ENCODE measurements at regions not wholly inside any gene's neighbourhood (a gene's known extent, or its start where the extent isn't known, plus 50 kb on each side); places are given as distances from the start of the nearest gene placed in this dataset.
"Not testable (repeated sequence)": the region's sequence is repeated elsewhere in the genome, so short reads cannot be mapped to it uniquely, and the experiment has no call there.

DNA sequence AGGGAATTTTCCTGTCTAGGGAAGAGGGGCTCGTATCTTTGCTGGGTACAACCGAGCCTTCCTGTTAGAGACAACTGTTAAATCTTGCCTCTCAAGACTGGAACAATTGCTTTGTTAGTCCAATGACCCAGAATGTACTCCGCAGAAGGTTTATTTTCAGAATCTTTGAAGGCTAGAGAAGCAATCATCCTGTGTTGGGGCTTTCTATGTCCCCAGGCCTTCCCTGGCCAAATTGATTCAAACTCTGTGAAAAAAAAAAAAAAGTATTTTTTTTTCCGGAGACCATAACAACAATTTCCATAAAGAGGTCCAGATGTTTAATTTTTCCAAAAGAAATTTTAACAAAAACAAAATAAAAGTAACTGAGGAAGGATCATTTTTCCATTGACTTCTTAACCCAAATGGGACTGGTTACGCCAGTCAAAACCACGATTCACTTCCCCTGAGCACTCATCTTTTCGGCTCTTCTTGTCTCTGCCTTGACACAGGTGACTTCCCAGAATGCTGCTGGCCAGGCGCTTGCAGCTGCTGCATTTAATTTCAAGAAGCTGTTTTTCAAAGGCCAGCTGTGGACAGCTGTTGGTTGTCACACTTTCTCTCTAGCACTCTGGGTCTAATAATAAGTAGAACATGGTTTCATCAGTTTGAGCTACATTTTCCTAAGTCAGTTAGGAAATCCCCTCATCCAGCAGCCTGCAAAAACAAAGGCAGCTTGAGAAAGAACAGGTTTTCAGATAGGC lies 81.6 kb upstream of the MANSC4 start:
- Histone ChIP-seq H3K9ac (ENCODE audit: low read length) (no peak overlapping the region), H3K27me3 (replicated peaks; ENCODE audit: control insufficient read depth, insufficient read depth, low read length) (no peaks in the 10 kb centered on the region), H3K9me3 (ENCODE audit: control insufficient read depth, low read length) (no peaks in the 10 kb centered on the region), H3K4me3 (ENCODE audit: low read length) (no peak overlapping the region), H3K4me1 (ENCODE audit: control insufficient read depth, insufficient read depth, low read length) (peaks cover 25% of the 10 kb centered on the region), H3K36me3 (ENCODE audit: control insufficient read depth, insufficient read depth, low read length, severe bottlenecking) (no peaks in the 10 kb centered on the region)
- DNase-seq (ENCODE audit: low read depth), result peak; percentile 54

- no peak for DNase-seq (ENCODE audit: low read depth)
- H3K4me1 ChIP-seq (ENCODE audit: control insufficient read depth, insufficient read depth, low read length), result peaks cover 7% of the 10 kb centered on the region
These were observed 79.6 kb upstream of the MANSC4 start for GRCh38 chr12:27859648-27860047.

GRCh38 chr12:27857006-27857405 lies 77.0 kb upstream of the MANSC4 start:
- H3K4me1 ChIP-seq (ENCODE audit: control insufficient read depth, insufficient read depth, low read length); DNase-seq (ENCODE audit: low read depth); H3K4me3 ChIP-seq (ENCODE audit: low read length); H3K27me3 ChIP-seq (replicated peaks; ENCODE audit: control insufficient read depth, insufficient read depth, low read length); H3K9me3 ChIP-seq (ENCODE audit: control insufficient read depth, low read length); H3K36me3 ChIP-seq (ENCODE audit: control insufficient read depth, insufficient read depth, low read length, severe bottlenecking); H3K9ac ChIP-seq (ENCODE audit: low read length): not testable (repeated sequence)

More at GRCh38 chr12:27859648-27860047, 79.6 kb upstream of the MANSC4 start:
- no peaks in the 10 kb centered on the region for H3K36me3 ChIP-seq (ENCODE audit: control insufficient read depth, insufficient read depth, low read length, severe bottlenecking)
- no peaks in the 10 kb centered on the region for H3K27me3 ChIP-seq (replicated peaks; ENCODE audit: control insufficient read depth, insufficient read depth, low read length)
- no peak overlapping the region for H3K4me3 ChIP-seq (ENCODE audit: low read length)
- no peaks in the 10 kb centered on the region for H3K9me3 ChIP-seq (ENCODE audit: control insufficient read depth, low read length)
- H3K9ac ChIP-seq (ENCODE audit: low read length), result no peak overlapping the region

DNA sequence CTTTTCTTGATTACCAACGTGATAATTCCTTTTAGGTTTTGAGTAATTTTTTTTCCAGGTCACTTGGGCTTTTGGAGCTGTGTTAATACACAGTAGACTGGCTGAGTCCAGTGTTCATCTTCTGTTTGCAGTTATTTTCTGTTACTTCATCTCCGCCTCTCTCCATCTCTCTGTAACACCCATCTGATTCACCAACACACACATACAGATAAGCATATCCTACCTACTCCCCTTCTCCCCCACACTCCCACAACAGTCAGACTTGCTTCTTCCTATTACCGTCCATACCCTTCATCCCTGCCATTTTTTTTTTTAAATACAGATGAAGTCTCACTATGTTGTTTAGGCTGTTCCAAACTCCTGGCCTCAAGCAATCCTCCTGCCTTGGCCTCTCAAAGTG lies 72.7 kb upstream of the MANSC4 start:
- no peaks in the 10 kb centered on the region for H3K4me1 ChIP-seq (ENCODE audit: control insufficient read depth, insufficient read depth, low read length)
- no peak overlapping the region for H3K4me3 ChIP-seq (ENCODE audit: low read length)
- H3K27me3 ChIP-seq (replicated peaks; ENCODE audit: control insufficient read depth, insufficient read depth, low read length), result no peaks in the 10 kb centered on the region
- no peak overlapping the region for H3K9ac ChIP-seq (ENCODE audit: low read length)
- no peak for DNase-seq (ENCODE audit: low read depth)
- no peaks in the 10 kb centered on the region for H3K9me3 ChIP-seq (ENCODE audit: control insufficient read depth, low read length)
- no peaks in the 10 kb centered on the region for H3K36me3 ChIP-seq (ENCODE audit: control insufficient read depth, insufficient read depth, low read length, severe bottlenecking)

All from adipocyte (in vitro differentiated cells).